ENCODE measurements at regions not wholly inside any gene's neighbourhood (a gene's known extent, or its start where the extent isn't known, plus 50 kb on each side); places are given as distances from the start of the nearest gene placed in this dataset.

GRCh38 chr11:87878373-87878825 lies 296.8 kb downstream of the RAB38 start:
- no peak for TF ChIP-seq TAF1 (IDR thresholded peaks at IDR 0.05; ENCODE audit: low read depth, low read length)
- no peak for TF ChIP-seq POLR2AphosphoS5 (IDR thresholded peaks at IDR 0.05; ENCODE audit: low read depth, low read length)
- no peak for TF ChIP-seq POLR2A (IDR thresholded peaks at IDR 0.05; ENCODE audit: low read depth, low read length)
- no peak for TF ChIP-seq SPI1 (IDR thresholded peaks at IDR 0.05; ENCODE audit: low read depth, low read length)
